ENCODE measurements at regions not wholly inside any gene's neighbourhood (a gene's known extent, or its start where the extent isn't known, plus 50 kb on each side); places are given as distances from the start of the nearest gene placed in this dataset.

DNA sequence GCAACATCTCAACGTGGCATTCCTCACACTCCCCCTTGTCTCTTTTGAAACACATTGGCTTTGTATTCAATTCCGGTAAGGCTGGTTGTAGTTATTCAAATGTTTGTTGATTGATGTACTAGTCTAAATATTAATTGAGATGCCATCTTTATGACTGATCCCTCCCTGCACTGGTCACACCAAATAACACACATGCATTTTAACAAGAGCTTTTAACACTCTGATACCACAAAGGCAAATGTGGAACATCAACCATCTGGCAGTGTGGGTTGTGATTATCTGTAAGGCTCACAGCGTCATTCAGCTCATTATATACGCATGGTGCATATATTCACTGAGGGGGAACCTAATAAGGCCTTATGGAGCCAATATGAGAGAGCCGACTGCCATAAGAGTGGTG lies 305.0 kb downstream of the TENT4A start:
- DNase-seq = peak; percentile 100

DNA sequence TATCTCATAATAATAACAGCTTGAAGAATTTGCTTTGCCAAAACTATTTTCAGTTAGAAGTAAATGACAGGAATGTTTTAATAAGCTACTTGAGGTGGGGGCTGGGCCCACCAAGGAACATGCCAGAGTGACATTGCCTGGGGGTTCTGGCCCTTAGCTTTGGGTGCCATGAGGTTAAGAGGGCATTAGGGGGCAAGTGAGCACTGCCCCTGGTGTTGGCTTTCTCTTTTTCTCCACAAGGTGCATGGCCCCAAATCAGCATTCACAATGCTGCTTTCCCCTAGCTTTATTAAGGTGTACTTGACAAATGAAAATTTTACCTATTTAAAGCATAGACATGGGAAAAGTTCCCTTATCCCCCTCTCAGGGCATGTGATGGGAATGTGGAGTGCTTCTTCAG lies 305.4 kb downstream of the TENT4A start:
- peak; percentile 98 for DNase-seq

DNA sequence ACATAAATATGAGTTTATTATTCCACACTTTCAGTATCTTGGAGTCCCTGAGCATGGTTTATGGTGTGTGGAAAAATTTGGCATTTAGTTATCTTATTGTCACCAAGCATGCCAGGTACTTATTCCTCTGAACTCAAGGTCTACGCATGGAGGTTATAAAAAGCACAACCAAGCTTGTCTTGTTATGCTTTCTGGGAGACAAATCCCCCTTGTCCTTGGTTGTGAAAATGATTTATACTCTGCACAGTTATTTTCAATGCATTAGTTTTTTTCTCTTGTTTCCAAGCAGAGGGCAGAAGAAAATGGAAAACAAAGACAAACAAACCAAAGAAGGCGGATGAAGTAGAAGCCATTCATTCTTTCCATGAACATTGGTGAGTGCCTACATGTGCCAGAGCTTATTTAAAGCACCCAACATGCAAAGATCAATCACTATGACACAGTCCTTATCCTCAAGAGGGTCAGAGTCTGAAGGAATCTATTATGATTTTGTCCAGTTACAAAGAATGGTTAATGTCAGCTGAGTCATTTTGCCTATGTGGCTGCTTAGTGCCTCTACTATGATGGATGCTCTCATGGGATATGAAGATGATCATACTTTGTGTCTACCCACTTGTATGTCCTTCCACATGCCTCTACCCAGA lies 323.1 kb downstream of the TENT4A start:
- DNase-seq = no peak

DNA sequence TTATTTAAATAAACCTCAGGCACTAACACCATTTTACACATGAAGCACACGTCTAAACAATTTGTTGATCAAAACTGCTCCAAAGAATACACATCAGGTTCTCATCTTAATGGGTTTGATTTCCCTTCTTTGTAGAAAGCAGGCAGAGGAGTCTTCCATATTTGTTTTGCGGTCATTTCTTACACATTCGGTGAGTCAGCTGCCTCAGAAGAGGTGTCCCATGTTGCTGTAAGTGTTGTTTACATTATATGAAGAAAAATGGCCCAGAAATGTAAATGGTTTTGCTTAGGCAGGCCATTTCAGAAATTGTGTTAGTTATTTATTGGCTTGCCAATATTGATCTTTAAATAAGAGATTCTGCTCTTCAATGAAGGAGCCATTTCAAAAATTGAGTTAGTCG lies 325.8 kb downstream of the TENT4A start:
- DNase-seq = no peak

DNA sequence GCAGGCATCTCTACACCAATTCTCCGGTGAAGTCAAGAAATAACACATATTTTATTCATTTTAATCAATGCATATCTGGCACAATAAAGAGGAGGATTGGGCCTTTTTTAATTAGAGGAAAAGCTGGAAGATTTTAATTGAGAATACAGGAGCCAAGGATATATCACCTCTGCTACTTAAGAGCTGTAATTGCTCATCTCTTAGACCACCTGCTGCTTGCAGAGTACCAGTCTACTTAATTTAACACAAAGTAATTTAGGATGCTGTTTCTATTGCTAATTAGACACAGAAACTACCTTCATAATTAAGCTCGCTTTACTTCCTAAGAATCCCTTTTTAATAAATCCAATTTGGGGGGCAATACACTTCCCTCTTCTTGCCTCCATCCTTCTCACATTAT lies 326.9 kb downstream of the TENT4A start:
- DNase-seq = no peak

DNA sequence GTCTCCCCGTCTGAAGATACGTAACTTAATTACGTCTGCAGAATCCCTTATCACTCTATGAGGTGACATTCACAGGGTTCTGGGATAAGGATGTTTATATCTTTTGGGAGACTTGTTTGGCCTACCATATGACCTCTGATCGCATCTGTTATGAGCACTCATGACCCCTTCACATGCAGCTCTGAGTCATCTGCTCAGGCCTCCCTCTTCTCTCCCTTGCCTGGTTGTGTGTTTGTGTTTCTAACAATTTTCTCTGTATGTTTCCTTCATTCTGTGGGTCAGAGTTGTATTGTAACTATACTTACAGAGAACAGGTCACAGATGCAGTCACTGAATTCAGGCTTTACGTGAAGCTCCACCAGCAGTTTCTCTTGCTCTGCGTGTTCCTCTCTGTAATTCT lies 330.6 kb downstream of the TENT4A start:
- DNase-seq = no peak

DNA sequence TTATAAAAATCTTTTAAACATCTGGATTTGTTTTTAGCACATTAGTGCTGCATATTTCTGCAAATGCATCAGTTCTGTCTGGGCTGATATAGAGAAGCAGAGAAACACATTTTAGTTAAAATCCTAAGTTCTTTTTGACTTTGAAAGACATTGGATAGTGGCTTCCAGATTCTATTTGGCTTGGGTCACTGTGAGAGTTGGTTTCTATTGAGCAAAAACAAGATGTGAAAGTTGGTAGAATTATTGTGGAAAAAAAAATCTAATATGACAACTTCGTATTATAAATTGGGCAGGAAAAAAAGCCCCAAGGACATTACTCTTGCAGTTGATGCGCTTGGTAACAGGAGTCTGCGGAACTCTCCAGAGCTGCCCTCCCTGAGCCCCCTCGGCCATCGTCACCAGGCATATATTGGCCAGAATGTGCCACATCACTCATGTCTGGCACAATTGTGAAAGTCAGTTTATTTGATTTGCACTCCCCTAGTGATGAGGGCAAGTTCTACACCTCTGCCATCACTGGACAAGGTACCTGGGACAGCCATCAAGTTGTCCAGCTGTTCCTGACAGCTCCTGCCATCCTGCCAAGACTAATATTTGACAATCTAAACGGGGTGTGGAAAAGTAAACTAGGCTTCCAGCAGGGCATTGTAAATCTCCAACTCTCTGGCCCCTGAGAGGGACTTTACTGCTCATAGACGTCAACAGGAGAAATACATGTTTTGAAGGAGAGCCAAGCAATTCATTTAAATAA lies 334.5 kb downstream of the TENT4A start:
- DNase-seq = no peak

DNA sequence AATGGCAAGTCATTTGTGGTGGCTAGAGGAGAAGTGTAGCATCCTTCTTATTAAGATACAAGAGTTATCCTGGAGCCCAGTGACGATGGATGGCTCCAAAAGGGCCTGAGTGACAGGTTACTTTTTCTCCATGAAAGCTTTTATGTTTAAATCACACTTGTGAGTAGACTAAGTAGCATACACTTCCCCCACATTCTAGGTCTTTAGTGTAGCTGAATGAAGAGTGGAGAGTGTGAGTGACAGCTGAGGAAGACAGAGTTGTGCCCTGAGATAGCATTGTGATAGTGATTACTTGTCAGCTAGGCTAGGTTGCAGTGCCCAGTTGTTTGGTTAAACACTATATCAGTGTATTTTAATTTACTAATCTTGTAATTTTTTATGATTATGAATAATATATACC lies 337.8 kb downstream of the TENT4A start:
- no peak for DNase-seq

DNA sequence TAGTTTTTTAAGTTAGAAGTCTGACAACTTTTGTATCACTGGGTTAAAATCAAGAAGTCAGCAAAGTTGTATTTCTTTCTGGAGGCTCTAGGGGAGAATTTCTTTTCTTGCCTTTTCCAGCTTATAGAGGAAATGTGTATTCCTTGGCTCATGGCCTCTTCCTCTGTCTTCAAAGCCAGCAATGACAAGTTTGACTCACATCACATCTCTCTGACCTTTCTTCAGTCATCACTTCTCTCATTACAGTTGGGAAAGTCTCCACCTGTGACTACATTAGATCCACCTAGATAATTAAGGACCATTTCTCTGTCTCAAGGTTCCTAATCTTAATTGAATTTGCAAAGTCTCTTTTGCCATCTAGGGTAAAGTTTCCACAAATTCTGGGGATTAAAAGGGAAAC lies 339.9 kb downstream of the TENT4A start:
- DNase-seq = no peak

DNA sequence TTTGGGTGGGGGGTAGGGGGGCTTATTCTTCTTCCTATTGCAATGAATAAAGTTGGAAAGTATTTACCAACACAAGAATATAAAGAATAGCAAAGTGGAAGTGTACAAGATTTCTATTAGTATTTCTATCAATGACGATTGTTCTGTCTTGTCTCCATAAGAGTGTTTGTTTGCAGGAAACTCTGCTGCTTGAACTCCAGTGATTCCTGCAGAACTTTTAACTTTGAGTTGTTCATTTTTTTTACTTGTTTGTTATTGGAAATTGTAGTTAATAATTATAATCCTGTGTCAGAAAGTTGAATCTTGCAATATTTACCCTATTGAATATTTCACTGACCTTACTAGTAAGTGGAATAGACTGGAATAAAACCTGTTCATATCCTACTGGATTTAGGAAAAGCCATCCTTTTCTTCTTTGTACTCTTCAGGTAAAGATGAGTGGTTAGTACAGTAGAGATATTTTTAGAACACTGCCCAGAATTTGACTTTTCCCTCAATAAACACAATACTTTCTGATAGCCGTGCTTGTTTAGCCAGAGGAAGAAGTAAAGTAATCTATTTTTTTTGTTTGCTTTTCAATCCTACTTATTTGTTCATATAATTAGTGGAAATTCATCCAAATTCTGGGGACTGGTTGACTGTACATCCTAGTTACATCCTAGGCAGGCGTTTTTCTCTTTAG lies 340.4 kb downstream of the TENT4A start:
- DNase-seq = no peak

DNA sequence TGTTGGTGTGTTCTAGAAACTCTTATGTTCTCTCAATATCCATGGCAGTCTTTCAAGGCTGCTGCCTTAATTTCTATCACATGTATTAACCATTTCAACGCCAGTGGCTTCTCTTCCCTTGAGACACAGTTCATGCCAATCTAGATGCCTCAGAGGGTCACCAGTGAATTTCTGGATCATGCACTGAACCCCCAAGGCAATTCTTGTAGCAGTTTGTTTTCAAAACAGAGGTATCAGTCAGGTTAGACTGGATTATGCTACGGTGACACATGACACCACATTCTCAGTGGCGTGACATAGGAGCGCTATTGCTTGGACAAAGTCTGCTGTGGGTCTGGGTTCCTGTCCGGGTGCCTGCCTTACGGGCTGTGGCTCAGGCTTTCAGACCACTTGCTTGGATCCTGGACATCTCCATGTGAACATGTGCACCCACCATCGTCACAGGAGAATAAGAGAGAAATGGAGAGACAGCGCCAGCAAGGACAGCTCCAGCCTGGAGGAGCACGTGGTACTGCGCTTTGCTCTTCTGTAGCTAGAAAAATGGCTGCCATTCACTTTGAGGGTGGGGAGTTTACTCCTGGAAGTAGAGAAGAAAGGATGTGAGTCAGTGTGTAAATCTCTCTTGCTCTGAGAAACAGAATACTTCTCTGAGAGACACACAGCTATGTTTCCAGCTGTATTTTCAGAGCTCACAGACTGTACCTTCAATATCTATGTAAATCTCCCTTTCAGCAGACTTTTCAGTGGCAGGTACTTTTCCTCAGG lies 329.3 kb upstream of the ADCY2 start:
- DNase-seq = no peak

DNA sequence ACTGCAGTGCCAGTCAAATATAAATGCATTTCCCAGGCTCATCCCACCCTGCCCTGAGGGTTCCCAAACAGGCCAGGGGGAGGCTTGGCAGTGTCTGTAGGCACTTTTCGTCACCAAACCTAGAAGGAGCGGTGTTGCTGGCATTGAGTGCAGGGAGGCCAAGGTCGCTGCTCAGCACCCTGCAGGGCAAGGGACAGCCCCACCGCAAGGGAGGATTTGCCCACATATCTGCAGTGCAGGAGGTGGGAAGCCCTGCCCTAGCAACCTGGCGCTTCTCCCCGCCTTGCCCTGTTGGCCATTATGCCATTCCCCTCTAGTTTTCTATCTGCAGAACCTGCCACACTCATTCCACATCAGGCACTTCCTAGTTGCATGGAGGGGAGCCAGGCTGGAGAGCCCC lies 327.8 kb upstream of the ADCY2 start:
- DNase-seq = no peak

DNA sequence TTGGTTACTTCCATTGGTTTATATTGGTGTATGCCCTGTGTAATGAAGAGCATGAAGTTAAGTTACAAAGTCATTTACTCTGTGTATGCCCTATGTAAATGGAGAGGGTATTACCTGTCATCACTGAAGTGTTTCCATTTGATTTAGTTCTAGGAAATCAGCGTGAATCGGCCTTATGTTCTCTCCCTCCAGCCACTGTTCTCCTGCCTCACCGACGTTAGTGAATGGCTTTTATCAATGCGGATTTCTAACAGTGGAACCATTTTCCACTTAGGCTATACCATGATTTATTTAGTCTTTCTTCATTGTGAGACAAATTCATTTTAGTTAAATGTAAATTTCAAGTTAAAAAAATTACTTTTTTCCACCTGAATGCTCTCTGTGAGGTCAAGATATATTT lies 327.0 kb upstream of the ADCY2 start:
- no peak for DNase-seq

DNA sequence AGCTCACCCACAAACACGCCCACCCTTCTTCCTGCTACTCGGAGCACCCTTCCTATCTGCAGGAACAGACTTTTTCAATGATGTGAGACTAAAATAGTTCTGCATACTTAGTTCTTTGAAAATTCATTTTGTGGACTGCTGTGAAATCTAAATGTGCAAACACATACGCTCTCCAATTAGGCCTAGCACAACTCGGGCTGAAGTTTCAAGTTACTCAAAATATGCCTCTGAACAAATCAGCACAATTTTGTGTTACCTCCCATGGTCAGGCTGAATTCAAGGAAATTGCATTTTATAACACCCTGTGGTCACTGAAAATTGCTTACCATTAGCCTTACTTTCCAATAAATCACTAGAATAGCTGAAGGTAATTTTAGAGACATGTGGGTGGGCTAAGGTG lies 323.8 kb upstream of the ADCY2 start:
- DNase-seq = no peak

DNA sequence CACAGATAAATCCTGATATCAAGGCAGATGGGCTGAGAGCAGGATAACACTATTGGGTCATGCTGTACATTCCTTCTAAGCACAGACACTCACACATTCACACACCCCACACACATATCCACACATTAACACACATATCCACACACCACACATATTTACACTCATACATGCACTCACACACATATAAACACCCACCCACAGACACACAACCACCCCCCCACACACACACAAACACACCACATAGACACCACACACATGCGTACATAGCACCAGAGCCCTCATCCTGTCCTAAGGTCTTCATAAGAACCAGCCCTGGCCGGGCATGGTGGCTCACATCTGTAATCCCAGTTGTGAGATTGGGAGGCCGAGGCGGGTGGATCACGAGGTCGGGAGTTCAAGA lies 322.3 kb upstream of the ADCY2 start:
- no peak for DNase-seq

DNA sequence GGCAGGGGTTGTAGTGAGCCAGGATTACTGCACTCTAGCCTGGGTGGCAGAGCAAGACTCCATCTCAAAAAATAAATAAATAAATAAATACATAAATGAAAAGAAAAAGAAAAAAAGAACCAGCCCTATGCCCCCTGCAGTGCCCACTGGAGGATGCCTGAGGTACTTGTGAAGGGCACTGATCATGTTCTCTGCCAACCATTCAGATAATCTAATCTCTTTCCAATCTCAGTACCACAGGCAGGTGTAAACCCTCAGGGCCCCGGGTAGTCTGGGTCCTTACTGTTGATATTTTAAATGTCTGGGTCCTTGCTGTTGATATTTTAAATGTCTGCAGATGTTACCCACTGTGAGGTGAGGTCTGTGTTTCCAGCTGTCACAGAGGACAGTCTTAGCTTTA lies 321.8 kb upstream of the ADCY2 start:
- DNase-seq = no peak

DNA sequence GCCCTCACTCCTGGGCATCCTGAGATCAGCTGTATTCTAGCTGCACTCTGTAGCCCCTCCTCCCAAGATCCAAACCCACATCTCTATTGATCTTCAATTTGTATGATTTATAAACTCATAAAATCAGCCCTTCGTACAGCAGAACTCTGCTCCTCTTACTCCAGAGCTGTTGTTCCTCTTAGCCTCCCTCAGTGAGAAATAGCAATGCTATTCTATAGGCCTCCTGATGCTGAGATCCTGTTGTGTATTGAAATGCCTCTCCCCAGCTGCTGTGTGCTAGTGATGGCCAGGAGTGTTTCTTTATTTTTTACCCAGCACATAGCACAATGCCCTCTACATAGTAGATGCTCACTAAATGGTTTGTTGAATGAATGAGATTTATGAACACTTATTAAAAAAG lies 320.5 kb upstream of the ADCY2 start:
- no peak for DNase-seq

DNA sequence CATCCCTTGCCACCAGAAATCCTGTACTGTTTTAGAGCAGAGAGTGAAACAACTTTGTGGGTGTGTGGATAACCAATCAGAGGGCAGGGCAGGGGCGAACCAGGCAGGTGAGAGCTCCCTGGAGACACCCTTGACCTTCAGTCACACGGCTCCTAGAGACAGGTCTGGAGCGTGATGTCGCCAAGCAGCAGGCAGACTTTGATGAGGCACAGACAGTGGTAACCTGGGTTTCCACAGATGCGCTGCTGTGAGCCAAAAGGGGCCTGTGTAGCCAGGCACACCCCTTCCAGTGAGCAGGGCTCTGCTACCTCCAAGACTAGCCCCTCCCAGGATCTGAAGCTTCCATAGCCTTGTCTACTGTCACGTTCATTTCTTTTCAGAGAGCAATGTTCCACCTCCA lies 317.8 kb upstream of the ADCY2 start:
- no peak for DNase-seq

DNA sequence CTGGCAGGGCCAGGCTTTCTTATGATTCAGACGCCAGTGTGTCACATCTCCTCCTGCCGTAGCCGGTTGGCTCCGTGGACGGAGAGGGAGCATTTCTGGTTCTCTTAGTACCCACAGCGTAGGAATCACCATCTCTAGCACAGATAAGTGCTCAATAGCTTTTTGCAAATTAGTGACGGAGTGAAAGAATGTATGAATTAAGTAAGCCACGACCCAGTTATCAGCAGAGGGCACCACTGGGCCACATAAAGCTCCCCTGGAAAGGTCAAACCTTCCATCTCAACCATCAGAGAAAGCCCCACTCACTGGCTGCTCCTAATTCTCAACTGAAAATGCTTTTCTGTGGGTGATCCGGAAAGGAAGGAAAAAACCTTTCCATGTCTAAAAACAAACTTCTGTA lies 317.0 kb upstream of the ADCY2 start:
- peak; percentile 46 for DNase-seq

DNA sequence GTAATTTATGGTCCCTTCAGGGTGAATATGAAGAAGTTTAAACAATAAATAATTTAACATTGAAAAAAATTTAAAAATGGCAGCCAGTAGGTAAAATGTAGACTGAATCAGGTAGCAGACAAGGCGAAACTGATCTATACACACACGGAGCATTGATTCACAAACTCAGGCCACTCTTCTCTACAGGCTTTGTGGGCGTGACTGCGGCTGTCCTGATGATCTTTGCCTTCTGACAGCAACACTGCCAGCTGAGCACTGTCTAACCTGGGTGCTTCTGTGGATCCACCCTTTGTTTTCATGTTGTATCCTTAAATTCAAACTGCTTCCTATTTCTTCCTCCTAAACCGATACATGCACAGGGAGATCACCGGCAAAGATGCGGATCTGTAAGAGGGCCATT lies 315.4 kb upstream of the ADCY2 start:
- DNase-seq = no peak

DNA sequence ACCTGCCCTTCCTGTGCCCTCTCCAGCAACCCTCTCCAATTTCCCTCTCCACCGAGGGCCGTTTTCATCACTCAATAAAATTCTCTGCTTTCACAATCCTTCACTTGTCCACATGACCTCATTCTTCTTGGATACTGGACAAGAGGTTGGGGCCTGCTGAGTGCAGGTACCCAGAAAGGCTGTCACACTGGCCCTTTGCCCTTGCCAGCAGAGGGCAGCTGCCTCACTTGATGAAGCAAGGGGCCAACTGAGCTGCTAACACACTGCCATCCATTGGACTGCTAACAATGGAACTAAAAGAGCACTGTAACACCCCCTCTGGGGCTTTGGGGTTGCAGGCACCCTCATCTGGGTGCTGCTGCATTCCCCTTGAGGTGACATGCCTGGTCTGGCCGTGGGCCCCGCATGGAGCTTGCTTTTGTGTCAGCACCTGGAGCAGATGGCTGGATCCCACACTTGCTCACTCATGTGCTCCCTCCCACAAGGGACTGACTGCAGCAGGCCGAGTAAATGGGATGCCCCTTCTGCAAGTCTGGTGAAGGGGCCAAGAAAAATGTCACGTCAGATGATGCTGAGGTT lies 308.1 kb upstream of the ADCY2 start:
- no peak for DNase-seq

DNA sequence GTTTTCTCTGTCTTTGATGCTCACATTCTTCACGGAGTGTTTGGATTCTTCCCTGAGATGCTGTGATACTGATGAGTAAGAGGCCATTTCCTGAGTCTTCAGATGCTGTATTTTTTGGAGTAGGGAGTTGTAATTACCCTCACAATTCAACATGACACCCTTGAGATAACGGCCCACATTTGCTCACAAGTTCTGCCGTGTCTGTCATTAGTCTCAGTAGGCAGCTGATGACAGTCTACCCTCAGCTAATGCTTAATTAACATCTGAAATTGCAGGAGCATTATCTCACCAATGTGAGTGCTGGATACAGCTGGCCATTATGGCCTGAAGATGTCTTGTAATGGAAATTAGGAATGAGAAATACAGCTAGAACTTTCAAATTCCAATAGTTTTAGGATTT lies 307.1 kb upstream of the ADCY2 start:
- no peak for DNase-seq

DNA sequence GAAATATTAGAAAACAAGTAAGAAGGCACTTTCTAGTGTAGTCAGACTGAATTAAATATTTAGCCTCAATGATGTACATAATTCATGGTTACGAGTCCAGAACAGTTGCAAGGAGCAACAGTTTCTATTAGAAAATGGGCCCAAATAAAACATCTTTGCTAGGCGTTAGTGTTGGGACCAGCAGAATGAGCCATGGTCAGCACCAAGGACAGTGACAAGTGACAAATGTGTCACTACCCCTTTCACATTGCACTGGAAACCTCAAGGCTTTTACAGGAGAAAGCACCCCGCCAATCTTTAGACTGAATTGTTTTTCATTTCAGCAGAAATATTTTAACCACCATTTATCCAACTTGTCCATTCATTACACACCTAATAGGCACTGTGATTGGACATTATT lies 301.3 kb upstream of the ADCY2 start:
- no peak for DNase-seq

Measured in NCI-H1694 (cell line).